H54 (cell line): ENCODE measurements at regions not wholly inside any gene's neighbourhood (a gene's known extent, or its start where the extent isn't known, plus 50 kb on each side); places are given as distances from the start of the nearest gene placed in this dataset.

Source experiments
- DNase-seq: peaks from one replicate; pipeline ENCODE4 v3.0.0; 2011; ENCODE audit warnings: low spot score, mixed read lengths; ENCODE audit not compliant: insufficient read length
- FAIRE-seq: peaks from 3 replicates; lab custom pipeline; 2011; peaks lifted over from hg19 to GRCh38; lab: Jason Lieb, UNC
- POLR2A ChIP-seq: IDR thresholded peaks from 2 replicates; pipeline ENCODE4 v1.6.1; 2011; ENCODE audit warnings: low read depth, mild to moderate bottlenecking, low read length

- DNase-seq (no peak), FAIRE-seq (no peak)
- TF ChIP-seq POLR2A: no peak
Measured at GRCh38 chr19:31554360-31554759, 205.1 kb upstream of the TSHZ3 start.

- no peak for DNase-seq
- no peak for FAIRE-seq
- no peak for TF ChIP-seq POLR2A
Measured at GRCh38 chr19:31555634-31556215, 206.5 kb upstream of the TSHZ3 start.

- DNase-seq (no peak), FAIRE-seq (no peak)
- no peak for TF ChIP-seq POLR2A
Measured at GRCh38 chr19:31559494-31559893, 210.3 kb upstream of the TSHZ3 start.

GRCh38 chr19:31560086-31561060 lies 211.1 kb upstream of the TSHZ3 start:
- no peak for FAIRE-seq

GRCh38 chr19:31562966-31563612 lies 213.9 kb upstream of the TSHZ3 start:
- no peak for FAIRE-seq
- TF ChIP-seq POLR2A: no peak
- DNase-seq: no peak

More at GRCh38 chr19:31560086-31561060, 211.1 kb upstream of the TSHZ3 start:
- no peak for DNase-seq
- TF ChIP-seq POLR2A: no peak

GRCh38 chr19:31567776-31568175 lies 218.5 kb upstream of the TSHZ3 start:
- DNase-seq (no peak), FAIRE-seq (no peak)
- TF ChIP-seq POLR2A: no peak

- DNase-seq: no peak
- FAIRE-seq: no peak
- no peak for TF ChIP-seq POLR2A
Measured at GRCh38 chr19:31568724-31569123, 219.5 kb upstream of the TSHZ3 start.

- no peak for FAIRE-seq
- no peak for TF ChIP-seq POLR2A
- no peak for DNase-seq
Measured at GRCh38 chr19:31570718-31571117, 221.5 kb upstream of the TSHZ3 start.

- no peak for TF ChIP-seq POLR2A
- FAIRE-seq (no peak), DNase-seq (no peak)
Measured at GRCh38 chr19:31572102-31572975, 223.1 kb upstream of the TSHZ3 start.

GRCh38 chr19:31572976-31573298 lies 223.7 kb upstream of the TSHZ3 start:
- FAIRE-seq (no peak), DNase-seq (no peak)
- no peak for TF ChIP-seq POLR2A

- FAIRE-seq: no peak
- no peak for DNase-seq
- TF ChIP-seq POLR2A: no peak
Measured at GRCh38 chr19:31574251-31574973, 225.2 kb upstream of the TSHZ3 start.

- FAIRE-seq: no peak
- no peak for DNase-seq
- no peak for TF ChIP-seq POLR2A
Measured at GRCh38 chr19:31575846-31576335, 226.7 kb upstream of the TSHZ3 start.

- DNase-seq (no peak), FAIRE-seq (no peak)
- no peak for TF ChIP-seq POLR2A
Measured at GRCh38 chr19:31578326-31578725, 229.1 kb upstream of the TSHZ3 start.
